Ishikawa (cell line): ENCODE measurements at regions not wholly inside any gene's neighbourhood (a gene's known extent, or its start where the extent isn't known, plus 50 kb on each side); places are given as distances from the start of the nearest gene placed in this dataset.

Experiments
- CEBPB ChIP-seq: IDR thresholded peaks from 2 replicates; pipeline ENCODE4 v1.6.1; 2012
- CREB1 ChIP-seq: IDR thresholded peaks from 2 replicates; pipeline ENCODE4 v1.6.1; 2012; ENCODE audit warnings: low read depth
- EGR1 ChIP-seq: IDR thresholded peaks from 2 replicates; pipeline ENCODE4 v1.6.1; 2012
- EP300 ChIP-seq: IDR thresholded peaks from 2 replicates; pipeline ENCODE4 v1.6.1; 2012; ENCODE audit warnings: borderline replicate concordance
- FOXM1 ChIP-seq: IDR thresholded peaks from 2 replicates; pipeline ENCODE4 v1.6.1; 2012; ENCODE audit warnings: low read depth, borderline replicate concordance
- NFIC ChIP-seq: IDR thresholded peaks from 2 replicates; pipeline ENCODE4 v1.6.1; 2012
- TAF1 ChIP-seq: IDR thresholded peaks from 2 replicates; pipeline ENCODE4 v1.6.1; 2012; ENCODE audit warnings: low read depth, mild to moderate bottlenecking
- TCF12 ChIP-seq: IDR thresholded peaks from 2 replicates; pipeline ENCODE4 v1.6.1; 2012; ENCODE audit warnings: low read depth
- TEAD4 ChIP-seq: IDR thresholded peaks from 2 replicates; pipeline ENCODE4 v1.6.1; 2012
- ZBTB7A ChIP-seq: IDR thresholded peaks from 2 replicates; pipeline ENCODE4 v1.6.1; 2012; ENCODE audit warnings: low read depth
- TF ChIP-seq, protein P1 (sequence below): IDR thresholded peaks from 2 replicates; pipeline ENCODE4 v1.6.1; 2012; ENCODE audit warnings: low read depth, mild to moderate bottlenecking
- TF ChIP-seq, protein P2 (sequence below): IDR thresholded peaks from 2 replicates; pipeline ENCODE4 v1.6.1; 2012
- TF ChIP-seq, protein P3 (sequence below): IDR thresholded peaks from 2 replicates; pipeline ENCODE4 v1.6.1; 2012

DNA sequence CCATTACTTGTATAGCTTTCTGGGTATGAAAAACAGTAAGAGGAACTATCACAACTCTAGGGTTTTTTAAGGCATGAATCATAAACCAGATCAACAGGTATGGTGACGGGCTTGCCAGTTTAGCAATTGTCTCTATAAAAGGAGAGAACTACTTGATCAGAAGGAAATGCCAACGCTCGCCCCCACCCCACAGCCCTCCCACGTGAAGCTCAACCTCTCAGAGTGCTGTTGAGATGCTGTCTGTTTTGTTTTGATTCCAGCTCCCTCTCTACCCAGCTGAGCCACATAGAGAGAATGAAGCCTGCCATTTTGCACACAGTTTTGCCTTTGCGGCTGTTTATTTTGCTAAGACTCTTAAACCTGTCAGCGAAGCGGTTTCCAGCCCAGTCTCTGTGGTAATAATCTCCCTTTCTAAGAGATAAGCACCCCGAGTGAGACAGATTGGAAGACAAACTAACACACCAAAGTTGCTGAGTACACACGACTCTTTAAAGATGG is 257.9 kb upstream of the ANKRD55 start:
- TF ChIP-seq EP300 = peak; percentile 49; the same call in 1 of the 2 replicates
- no peak for TF ChIP-seq CREB1
- TF ChIP-seq, protein P1, sequence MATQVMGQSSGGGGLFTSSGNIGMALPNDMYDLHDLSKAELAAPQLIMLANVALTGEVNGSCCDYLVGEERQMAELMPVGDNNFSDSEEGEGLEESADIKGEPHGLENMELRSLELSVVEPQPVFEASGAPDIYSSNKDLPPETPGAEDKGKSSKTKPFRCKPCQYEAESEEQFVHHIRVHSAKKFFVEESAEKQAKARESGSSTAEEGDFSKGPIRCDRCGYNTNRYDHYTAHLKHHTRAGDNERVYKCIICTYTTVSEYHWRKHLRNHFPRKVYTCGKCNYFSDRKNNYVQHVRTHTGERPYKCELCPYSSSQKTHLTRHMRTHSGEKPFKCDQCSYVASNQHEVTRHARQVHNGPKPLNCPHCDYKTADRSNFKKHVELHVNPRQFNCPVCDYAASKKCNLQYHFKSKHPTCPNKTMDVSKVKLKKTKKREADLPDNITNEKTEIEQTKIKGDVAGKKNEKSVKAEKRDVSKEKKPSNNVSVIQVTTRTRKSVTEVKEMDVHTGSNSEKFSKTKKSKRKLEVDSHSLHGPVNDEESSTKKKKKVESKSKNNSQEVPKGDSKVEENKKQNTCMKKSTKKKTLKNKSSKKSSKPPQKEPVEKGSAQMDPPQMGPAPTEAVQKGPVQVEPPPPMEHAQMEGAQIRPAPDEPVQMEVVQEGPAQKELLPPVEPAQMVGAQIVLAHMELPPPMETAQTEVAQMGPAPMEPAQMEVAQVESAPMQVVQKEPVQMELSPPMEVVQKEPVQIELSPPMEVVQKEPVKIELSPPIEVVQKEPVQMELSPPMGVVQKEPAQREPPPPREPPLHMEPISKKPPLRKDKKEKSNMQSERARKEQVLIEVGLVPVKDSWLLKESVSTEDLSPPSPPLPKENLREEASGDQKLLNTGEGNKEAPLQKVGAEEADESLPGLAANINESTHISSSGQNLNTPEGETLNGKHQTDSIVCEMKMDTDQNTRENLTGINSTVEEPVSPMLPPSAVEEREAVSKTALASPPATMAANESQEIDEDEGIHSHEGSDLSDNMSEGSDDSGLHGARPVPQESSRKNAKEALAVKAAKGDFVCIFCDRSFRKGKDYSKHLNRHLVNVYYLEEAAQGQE = no peak
- TF ChIP-seq NFIC = peak; percentile 19; the same call in 1 of the 2 replicates
- TF ChIP-seq FOXM1 = peak; percentile 54; the same call in 1 of the 2 replicates
- TF ChIP-seq, protein P2, sequence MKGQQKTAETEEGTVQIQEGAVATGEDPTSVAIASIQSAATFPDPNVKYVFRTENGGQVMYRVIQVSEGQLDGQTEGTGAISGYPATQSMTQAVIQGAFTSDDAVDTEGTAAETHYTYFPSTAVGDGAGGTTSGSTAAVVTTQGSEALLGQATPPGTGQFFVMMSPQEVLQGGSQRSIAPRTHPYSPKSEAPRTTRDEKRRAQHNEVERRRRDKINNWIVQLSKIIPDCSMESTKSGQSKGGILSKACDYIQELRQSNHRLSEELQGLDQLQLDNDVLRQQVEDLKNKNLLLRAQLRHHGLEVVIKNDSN = 0 out of 2 replicates have a peak, but pooled peaks have one; percentile 3
- no peak for TF ChIP-seq EGR1
- TF ChIP-seq CEBPB = no peak
- TF ChIP-seq TCF12 = 0 out of 2 replicates have a peak, but pooled peaks have one; percentile 27
- no peak for TF ChIP-seq TAF1

DNA sequence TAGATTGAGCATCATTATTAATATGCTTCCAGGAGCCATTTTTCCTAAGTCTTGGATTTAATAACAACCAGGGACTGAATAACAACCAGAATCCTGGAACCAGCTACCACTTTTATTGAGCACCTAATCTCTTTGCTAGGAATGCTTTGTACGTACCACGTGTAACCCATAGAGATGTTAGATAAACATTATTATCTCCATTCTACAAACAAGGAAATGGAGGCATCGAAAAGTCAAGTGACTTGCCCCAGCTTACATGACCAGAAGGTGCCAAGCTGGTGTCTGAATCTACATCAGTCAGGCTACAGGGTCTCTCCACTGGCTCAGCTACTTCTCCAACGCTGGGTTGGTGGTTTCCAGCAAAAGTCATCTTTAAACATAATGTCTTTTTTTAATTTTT is 256.1 kb upstream of the ANKRD55 start:
- TF ChIP-seq, protein P1 = no peak
- TF ChIP-seq ZBTB7A (no peak), TEAD4 (no peak), TAF1 (no peak), FOXM1 (no peak), CEBPB (no peak), CREB1 (no peak), EP300 (no peak), EGR1 (no peak), TCF12 (no peak)
- TF ChIP-seq, protein P3, sequence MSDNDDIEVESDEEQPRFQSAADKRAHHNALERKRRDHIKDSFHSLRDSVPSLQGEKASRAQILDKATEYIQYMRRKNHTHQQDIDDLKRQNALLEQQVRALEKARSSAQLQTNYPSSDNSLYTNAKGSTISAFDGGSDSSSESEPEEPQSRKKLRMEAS = no peak
- TF ChIP-seq, protein P2 = no peak

DNA sequence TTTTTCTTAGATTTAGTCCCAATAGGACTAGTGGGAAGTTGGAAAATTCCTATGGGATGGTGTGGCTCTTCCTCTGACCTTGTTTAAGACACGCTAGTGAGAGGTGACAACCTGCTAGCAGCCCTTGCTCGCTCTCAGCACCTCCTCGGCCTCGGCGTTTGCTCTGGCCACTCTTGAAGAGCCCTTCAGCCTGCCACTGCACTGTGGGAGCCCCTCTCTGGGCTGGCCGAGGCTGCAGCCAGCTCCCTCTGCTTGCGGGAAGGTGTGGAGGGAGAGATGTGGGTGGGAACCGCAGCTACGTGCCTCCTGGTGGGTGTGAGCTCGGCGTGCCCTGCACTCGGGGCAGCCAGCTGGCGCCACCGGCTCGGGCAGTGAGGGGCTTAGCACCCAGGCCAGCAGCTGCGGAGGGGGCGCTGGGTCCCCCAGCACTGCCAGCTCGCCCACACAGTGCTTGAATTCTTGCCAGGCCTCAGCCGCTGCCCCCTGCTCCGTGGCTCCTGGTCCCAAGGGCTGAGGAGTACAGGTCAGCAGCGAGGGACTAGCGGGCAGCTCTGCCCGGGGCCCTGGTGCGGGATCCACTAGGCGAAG is 254.5 kb upstream of the ANKRD55 start:
- no peak for TF ChIP-seq TCF12
- TF ChIP-seq FOXM1 = no peak
- no peak for TF ChIP-seq NFIC
- no peak for TF ChIP-seq EGR1
- no peak for TF ChIP-seq ZBTB7A
- no peak for TF ChIP-seq TEAD4

DNA sequence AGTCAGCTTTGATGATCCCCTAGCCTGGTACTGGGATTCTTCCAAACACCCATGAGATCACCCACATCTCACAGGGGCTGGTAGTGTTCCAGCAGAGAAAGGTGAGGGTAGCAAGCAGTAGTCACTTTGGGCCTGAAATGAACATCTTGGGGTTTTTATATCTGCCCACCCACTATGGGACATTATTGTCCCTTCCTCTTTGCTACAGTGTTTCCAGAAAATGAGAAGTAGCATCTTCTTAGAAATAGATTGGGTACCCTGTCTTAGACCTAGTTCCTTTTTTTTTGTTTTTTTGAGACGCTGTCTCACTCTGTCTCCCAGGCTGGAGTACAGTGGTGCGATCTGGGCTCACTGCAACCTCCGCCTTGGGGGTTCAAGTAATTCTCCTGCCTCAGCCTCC is 249.2 kb upstream of the ANKRD55 start:
- TF ChIP-seq EGR1 (no peak), NFIC (no peak), ZBTB7A (no peak)
- TF ChIP-seq, protein P1 = no peak

DNA sequence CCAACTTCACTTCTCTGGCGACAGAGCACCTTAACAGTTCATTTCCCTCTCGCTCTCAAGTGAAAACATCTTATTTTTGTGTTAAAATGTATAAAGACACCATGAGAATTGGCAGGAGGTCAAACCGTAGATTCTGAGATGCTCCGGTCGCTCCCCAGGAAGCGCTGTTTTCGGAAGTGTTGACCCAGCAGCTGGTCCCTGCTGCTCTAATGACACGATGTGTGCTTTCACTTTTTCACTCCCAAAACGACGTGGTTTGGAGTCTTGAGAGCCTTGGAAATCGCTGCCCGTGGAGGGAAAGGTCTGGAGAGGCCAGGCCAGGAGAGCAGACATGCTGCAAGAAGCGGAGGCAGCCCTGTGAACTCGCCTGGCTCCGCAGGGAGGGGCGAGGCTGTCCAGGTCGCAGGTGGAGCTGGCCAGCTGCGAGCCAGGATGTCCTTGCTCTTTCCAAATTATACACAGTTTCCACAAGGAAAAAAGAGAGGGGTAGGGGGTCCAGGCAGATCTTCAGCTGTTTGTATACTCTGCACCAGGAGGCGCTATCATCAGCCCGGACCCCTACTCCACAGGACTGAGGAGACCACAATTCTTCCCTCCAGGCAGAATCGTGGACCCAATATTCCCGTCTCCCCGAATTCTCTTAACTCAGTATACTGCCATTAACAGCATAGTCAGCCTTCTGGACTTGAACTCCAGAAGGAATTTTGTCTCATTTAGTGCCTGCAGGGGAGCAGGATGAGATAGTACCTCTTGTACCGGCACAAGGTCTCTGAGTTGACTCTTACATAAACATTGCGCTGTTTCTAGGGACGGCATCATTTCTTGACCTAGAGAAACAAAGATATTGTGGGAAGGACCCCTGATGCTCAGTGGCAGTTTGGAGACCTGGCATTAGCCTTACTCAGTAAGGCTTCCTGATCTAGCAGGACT is 248.6 kb upstream of the ANKRD55 start:
- TF ChIP-seq EGR1 = no peak
